Fibroblast of lung (primary cell): ENCODE measurements at regions not wholly inside any gene's neighbourhood (a gene's known extent, or its start where the extent isn't known, plus 50 kb on each side); places are given as distances from the start of the nearest gene placed in this dataset.

Source experiments
- DNase-seq, 2 donors: peaks; one replicate each; pipeline versions ENCODE4 v3.0.0 to v3.0.0-alpha.2; 2010; ENCODE audit warnings: low read depth in 2 of 2
- H2AFZ ChIP-seq: 2 replicates; pipeline ENCODE4 v1.5.1; 2012; ENCODE audit warnings: low read length, control low read depth, inconsistent platforms
- H3K27ac ChIP-seq: 2 replicates; pipeline ENCODE4 v1.5.1; 2011; ENCODE audit warnings: low read length, control low read depth; ENCODE audit not compliant: insufficient read depth
- H3K27me3 ChIP-seq: 2 replicates; pipeline ENCODE4 v1.5.1; 2011; ENCODE audit warnings: mild to moderate bottlenecking, low read length; ENCODE audit not compliant: control insufficient read depth, insufficient read depth
- H3K36me3 ChIP-seq: 2 replicates; pipeline ENCODE4 v1.5.1; 2011; ENCODE audit warnings: low read length; ENCODE audit not compliant: control insufficient read depth, insufficient read depth
- H3K4me1 ChIP-seq: 2 replicates; pipeline ENCODE4 v1.5.1; 2011; ENCODE audit warnings: low read length; ENCODE audit not compliant: control insufficient read depth, insufficient read depth; ENCODE audit errors: extremely low read depth
- H3K4me2 ChIP-seq: 2 replicates; pipeline ENCODE4 v1.5.1; 2011; ENCODE audit warnings: low read length, control low read depth; ENCODE audit not compliant: insufficient read depth; ENCODE audit errors: extremely low read depth
- H3K4me3 ChIP-seq, 4 experiments: fragments of 200-600 bp in 1 of 4; sonication (generic) in 1 of 4; replicated peaks in 1 of 4; 2 replicates each; pipeline ENCODE4 v1.5.1; 2011 to 2016; ENCODE audit warnings: low read length in 4 of 4, low read depth in 3 of 4, mild to moderate bottlenecking in 3 of 4, control low read depth in 2 of 4, inconsistent platforms in 1 of 4, mixed read lengths in 1 of 4; ENCODE audit not compliant: insufficient read depth in 1 of 4; ENCODE audit errors: control extremely low read depth in 1 of 4
- H3K79me2 ChIP-seq: 2 replicates; pipeline ENCODE4 v1.5.1; 2012; ENCODE audit warnings: mild to moderate bottlenecking, low read length, inconsistent platforms; ENCODE audit not compliant: control insufficient read depth, insufficient read depth
- H3K9ac ChIP-seq: 2 replicates; pipeline ENCODE4 v1.5.1; 2011; ENCODE audit warnings: mild to moderate bottlenecking, low read length, control low read depth; ENCODE audit not compliant: insufficient read depth
- H3K9me3 ChIP-seq: 2 replicates; pipeline ENCODE4 v1.5.1; 2012; ENCODE audit warnings: low read depth, low read length; ENCODE audit not compliant: control insufficient read depth, insufficient read depth
- H4K20me1 ChIP-seq: 2 replicates; pipeline ENCODE4 v1.5.1; 2011; ENCODE audit warnings: low read length; ENCODE audit not compliant: control insufficient read depth, insufficient read depth; ENCODE audit errors: extremely low read depth
- CTCF ChIP-seq, 2 donors: IDR thresholded peaks in 1 of 2; conservative IDR thresholded peaks in 1 of 2; 1 replicate in 1 of 2; 2 replicates in 1 of 2; pipeline ENCODE4 v1.5.1; 2011 to 2012; ENCODE audit warnings: low read length in 2 of 2, control low read depth in 1 of 2, inconsistent platforms in 1 of 2, low read depth in 1 of 2, mild to moderate bottlenecking in 1 of 2
- EZH2 ChIP-seq: IDR thresholded peaks from 2 replicates; pipeline ENCODE4 v1.5.1; 2012; ENCODE audit warnings: low read length, control low read depth, mild to moderate bottlenecking; ENCODE audit errors: missing control alignments

DNA sequence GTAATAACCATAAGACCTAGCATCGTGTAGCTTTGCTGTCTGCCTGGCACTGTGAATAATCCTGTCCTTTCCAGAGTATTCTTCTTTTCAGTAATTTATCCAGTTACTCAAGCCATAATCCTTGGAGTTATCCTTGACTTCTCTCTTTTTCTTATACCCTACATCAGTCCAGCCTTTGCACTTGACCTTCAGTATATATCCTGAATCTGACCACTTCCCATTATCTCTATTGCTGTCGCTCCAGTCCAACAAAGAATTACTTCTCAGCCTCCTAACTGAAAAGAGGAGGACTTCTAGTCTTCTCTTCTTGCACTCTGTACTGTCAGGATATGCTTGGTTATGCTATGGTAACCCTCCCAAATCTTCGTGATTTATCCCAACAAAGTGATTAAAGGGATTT lies 393.8 kb downstream of the SHQ1 start:
- Histone ChIP-seq H2AFZ (no peak overlapping the region), H4K20me1 (no peaks in the 10 kb centered on the region), H3K27me3 (peaks cover 10% of the 10 kb centered on the region), H3K4me1 (no peaks in the 10 kb centered on the region), H3K4me2 (no peak overlapping the region), H3K9me3 (no peaks in the 10 kb centered on the region), H3K4me3 (no peak overlapping the region), H3K36me3 (no peaks in the 10 kb centered on the region), H3K79me2 (no peaks in the 10 kb centered on the region), H3K9ac (no peak overlapping the region), H3K27ac (no peak overlapping the region)
- DNase-seq = no peak
- no peak for TF ChIP-seq EZH2

DNA sequence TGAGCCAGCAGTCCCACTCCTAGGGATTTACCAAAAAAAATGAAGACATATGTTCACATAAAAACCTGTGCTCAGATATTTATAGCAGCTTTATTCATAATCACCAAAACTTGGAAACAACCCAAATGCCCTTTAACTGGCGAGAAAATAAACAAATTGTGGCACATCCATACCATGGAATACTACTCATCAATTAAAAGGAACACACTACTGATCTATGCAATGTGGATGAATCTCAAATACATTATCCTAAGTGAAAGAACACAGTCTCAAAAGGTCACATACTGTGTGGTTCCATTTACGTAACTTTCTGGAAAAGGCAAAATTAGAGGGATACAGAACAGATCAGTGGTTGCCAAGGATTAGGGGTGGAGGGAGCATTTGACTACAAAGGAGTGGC lies 394.5 kb downstream of the SHQ1 start:
- Histone ChIP-seq H3K79me2 (no peaks in the 10 kb centered on the region), H3K9me3 (no peaks in the 10 kb centered on the region), H3K36me3 (no peaks in the 10 kb centered on the region), H3K27me3 (peaks cover 6% of the 10 kb centered on the region), H3K4me3 (no peak overlapping the region), H3K27ac (no peak overlapping the region), H4K20me1 (no peaks in the 10 kb centered on the region), H3K4me1 (no peaks in the 10 kb centered on the region), H3K4me2 (no peak overlapping the region), H3K9ac (no peak overlapping the region), H2AFZ (no peak overlapping the region)
- no peak for TF ChIP-seq CTCF (conservative IDR thresholded peaks at IDR 0.05 in 1 of 2, IDR thresholded peaks at IDR 0.05 in 1 of 2; ENCODE audit: low read depth in 1 of 2, low read length in 2 of 2)
- TF ChIP-seq EZH2 = no peak
- no peak for DNase-seq

GRCh38 chr3:72452745-72453144 lies 395.5 kb downstream of the SHQ1 start:
- DNase-seq = no peak
- Histone ChIP-seq H2AFZ (no peak overlapping the region), H3K27me3 (peaks cover 2% of the 10 kb centered on the region), H3K9me3 (no peaks in the 10 kb centered on the region), H4K20me1 (no peaks in the 10 kb centered on the region), H3K9ac (no peak overlapping the region), H3K4me2 (no peak overlapping the region), H3K36me3 (no peaks in the 10 kb centered on the region), H3K27ac (no peak overlapping the region), H3K79me2 (no peaks in the 10 kb centered on the region), H3K4me3 (no peak overlapping the region), H3K4me1 (no peaks in the 10 kb centered on the region)
- no peak for TF ChIP-seq CTCF (conservative IDR thresholded peaks at IDR 0.05 in 1 of 2, IDR thresholded peaks at IDR 0.05 in 1 of 2; ENCODE audit: low read depth in 1 of 2, low read length in 2 of 2)
- no peak for TF ChIP-seq EZH2
